GM12878 (cell line): ENCODE measurements at regions not wholly inside any gene's neighbourhood (a gene's known extent, or its start where the extent isn't known, plus 50 kb on each side); places are given as distances from the start of the nearest gene placed in this dataset.

ENCODE experiments used
- ATF3 ChIP-seq: IDR thresholded peaks from 2 replicates; pipeline ENCODE4 v1.6.1; 2011; ENCODE audit warnings: low read depth, mild to moderate bottlenecking, low read length, moderate library complexity, borderline replicate concordance; ENCODE audit errors: extremely low read depth
- CHD1 ChIP-seq: IDR thresholded peaks from 2 replicates; pipeline ENCODE4 v1.6.1; 2012; ENCODE audit warnings: low read depth, low read length, improper control_type of control experiment
- E2F4 ChIP-seq: IDR thresholded peaks from 2 replicates; pipeline ENCODE4 v1.6.1; 2012; ENCODE audit warnings: low read depth, low read length, improper control_type of control experiment
- E4F1 ChIP-seq: fragments of 450-650 bp; IDR thresholded peaks from 2 replicates; pipeline ENCODE4 v1.6.1; 2018; ENCODE audit warnings: borderline replicate concordance, mild to moderate bottlenecking; ENCODE audit not compliant: partially characterized antibody
- GABPA ChIP-seq: IDR thresholded peaks from 2 replicates; pipeline ENCODE4 v1.6.1; 2014; ENCODE audit warnings: antibody characterized with exemption, low read depth, mild to moderate bottlenecking, inconsistent platforms
- IRF5 ChIP-seq: fragments of 450-650 bp; IDR thresholded peaks from 2 replicates; pipeline ENCODE4 v1.6.1; 2017; ENCODE audit warnings: borderline replicate concordance
- MTA3 ChIP-seq: IDR thresholded peaks from 2 replicates; pipeline ENCODE4 v1.6.1; 2012; ENCODE audit warnings: low read length, inconsistent platforms, borderline replicate concordance
- NBN ChIP-seq: fragments of 450-650 bp; IDR thresholded peaks from 2 replicates; pipeline ENCODE4 v1.6.1; 2016
- ZBTB40 ChIP-seq: fragments of 450-650 bp; IDR thresholded peaks from 2 replicates; pipeline ENCODE4 v1.6.1; 2016; ENCODE audit warnings: mild to moderate bottlenecking, moderate library complexity, borderline replicate concordance
- ZNF24 ChIP-seq: fragments of 450-650 bp; IDR thresholded peaks from 2 replicates; pipeline ENCODE4 v1.6.1; 2017; ENCODE audit warnings: antibody characterized with exemption, mild to moderate bottlenecking
- TF ChIP-seq, protein P1 (sequence below): fragments of 450-650 bp; conservative IDR thresholded peaks from 2 replicates; pipeline ENCODE4 v1.6.1; 2017; ENCODE audit warnings: mild to moderate bottlenecking, moderate library complexity

DNA sequence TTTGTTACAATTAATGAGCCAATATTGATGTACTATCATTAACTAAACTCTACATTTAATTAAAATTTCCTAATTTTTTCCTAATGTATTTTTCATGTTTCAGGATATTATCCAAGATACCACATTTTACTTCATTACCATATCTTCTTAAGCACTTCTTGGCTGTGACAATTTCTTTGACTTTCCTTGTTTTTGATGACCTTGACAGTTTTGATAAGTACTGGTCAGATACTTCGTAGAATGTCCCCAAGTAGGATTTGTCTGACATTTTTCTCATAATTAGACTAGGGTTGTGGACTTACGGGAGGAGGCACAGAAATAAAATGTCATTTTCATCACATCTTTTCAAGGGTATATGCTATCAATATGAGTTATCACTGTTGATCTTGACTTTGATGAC is 700.9 kb downstream of the BCL11B start (continued):
- no peak for TF ChIP-seq ZBTB40
- no peak for TF ChIP-seq NBN
- TF ChIP-seq E4F1: no peak
- no peak for TF ChIP-seq GABPA
- TF ChIP-seq MTA3: no peak
- no peak for TF ChIP-seq ATF3
- TF ChIP-seq E2F4: no peak
- no peak for TF ChIP-seq ZNF24
- TF ChIP-seq CHD1: no peak
- TF ChIP-seq, protein P1, sequence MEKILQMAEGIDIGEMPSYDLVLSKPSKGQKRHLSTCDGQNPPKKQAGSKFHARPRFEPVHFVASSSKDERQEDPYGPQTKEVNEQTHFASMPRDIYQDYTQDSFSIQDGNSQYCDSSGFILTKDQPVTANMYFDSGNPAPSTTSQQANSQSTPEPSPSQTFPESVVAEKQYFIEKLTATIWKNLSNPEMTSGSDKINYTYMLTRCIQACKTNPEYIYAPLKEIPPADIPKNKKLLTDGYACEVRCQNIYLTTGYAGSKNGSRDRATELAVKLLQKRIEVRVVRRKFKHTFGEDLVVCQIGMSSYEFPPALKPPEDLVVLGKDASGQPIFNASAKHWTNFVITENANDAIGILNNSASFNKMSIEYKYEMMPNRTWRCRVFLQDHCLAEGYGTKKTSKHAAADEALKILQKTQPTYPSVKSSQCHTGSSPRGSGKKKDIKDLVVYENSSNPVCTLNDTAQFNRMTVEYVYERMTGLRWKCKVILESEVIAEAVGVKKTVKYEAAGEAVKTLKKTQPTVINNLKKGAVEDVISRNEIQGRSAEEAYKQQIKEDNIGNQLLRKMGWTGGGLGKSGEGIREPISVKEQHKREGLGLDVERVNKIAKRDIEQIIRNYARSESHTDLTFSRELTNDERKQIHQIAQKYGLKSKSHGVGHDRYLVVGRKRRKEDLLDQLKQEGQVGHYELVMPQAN: no peak
- no peak for TF ChIP-seq IRF5
